Muscle of leg (tissue), 3 donors: ENCODE measurements at regions not wholly inside any gene's neighbourhood (a gene's known extent, or its start where the extent isn't known, plus 50 kb on each side); places are given as distances from the start of the nearest gene placed in this dataset.

ENCODE experiments used
- DNase-seq: peaks from one replicate; pipeline ENCODE4 v3.0.0; 2013
- H3K27ac ChIP-seq: one replicate; pipeline ENCODE4 v1.5.1; 2013; ENCODE audit warnings: mild to moderate bottlenecking, low read length, control low read depth
- H3K27me3 ChIP-seq: one replicate; pipeline ENCODE4 v1.6.1; 2013; ENCODE audit warnings: low read length; ENCODE audit not compliant: control insufficient read depth, insufficient read depth
- H3K36me3 ChIP-seq: one replicate; pipeline ENCODE4 v1.6.1; 2013; ENCODE audit warnings: low read length; ENCODE audit not compliant: control insufficient read depth, insufficient read depth
- H3K4me1 ChIP-seq: one replicate; pipeline ENCODE4 v1.6.1; 2013; ENCODE audit warnings: low read length; ENCODE audit not compliant: control insufficient read depth, insufficient read depth
- H3K4me3 ChIP-seq: one replicate; pipeline ENCODE4 v1.5.1; 2013; ENCODE audit warnings: low read length, control low read depth
- H3K9me3 ChIP-seq: replicated peaks from 2 replicates; pipeline ENCODE4 v1.6.1; 2013; ENCODE audit warnings: low read depth, low read length; ENCODE audit not compliant: control insufficient read depth
- WGBS: methylation state at CpG from one replicate; pipeline ENCODE4 v1.1.5; 2013; ENCODE audit warnings: missing lambda C conversion rate; ENCODE audit not compliant: insufficient coverage; 5-methylcytosine and 5-hydroxymethylcytosine counted together

GRCh38 chr10:69740126-69740525 is 61.6 kb upstream of the COL13A1 start:
- H3K4me1 ChIP-seq: peaks cover 34% of the 10 kb centered on the region
- no peaks in the 10 kb centered on the region for H3K36me3 ChIP-seq
- no peak for DNase-seq
- H3K27me3 ChIP-seq: peaks cover 18% of the 10 kb centered on the region
- no peak overlapping the region for H3K4me3 ChIP-seq
- WGBS: 75% methylated on average over 2 of the region's 3 CpGs
- no peaks in the 10 kb centered on the region for H3K9me3 ChIP-seq
- H3K27ac ChIP-seq: no peak overlapping the region

- no CpG with 5 or more reads among the region's 1 CpG for WGBS
- no peaks in the 10 kb centered on the region for H3K36me3 ChIP-seq
- H3K27me3 ChIP-seq: peaks cover 18% of the 10 kb centered on the region
- no peaks in the 10 kb centered on the region for H3K9me3 ChIP-seq
- H3K4me3 ChIP-seq: no peak overlapping the region
- no peak overlapping the region for H3K27ac ChIP-seq
- H3K4me1 ChIP-seq: peaks cover 24% of the 10 kb centered on the region
- no peak for DNase-seq
Measured at GRCh38 chr10:69741252-69741651, 60.5 kb upstream of the COL13A1 start.

GRCh38 chr10:69741671-69742355 is 59.9 kb upstream of the COL13A1 start:
- no peak overlapping the region for H3K4me3 ChIP-seq
- no peaks in the 10 kb centered on the region for H3K36me3 ChIP-seq
- H3K27ac ChIP-seq: no peak overlapping the region
- H3K27me3 ChIP-seq: peaks cover 18% of the 10 kb centered on the region
- no peak for DNase-seq
- 75% methylated on average over 4 of the region's 5 CpGs for WGBS
- H3K9me3 ChIP-seq: no peaks in the 10 kb centered on the region
- peaks cover 19% of the 10 kb centered on the region for H3K4me1 ChIP-seq

GRCh38 chr10:69742356-69742695 is 59.4 kb upstream of the COL13A1 start:
- Histone ChIP-seq H3K4me3 (no peak overlapping the region), H3K36me3 (no peaks in the 10 kb centered on the region), H3K27me3 (peaks cover 19% of the 10 kb centered on the region), H3K9me3 (no peaks in the 10 kb centered on the region), H3K27ac (no peak overlapping the region), H3K4me1 (peaks cover 18% of the 10 kb centered on the region)
- WGBS: 75% methylated on average over 1 of the region's 1 CpG
- DNase-seq: no peak

- no peak overlapping the region for H3K4me3 ChIP-seq
- peaks cover 13% of the 10 kb centered on the region for H3K4me1 ChIP-seq
- H3K9me3 ChIP-seq: no peaks in the 10 kb centered on the region
- no peaks in the 10 kb centered on the region for H3K36me3 ChIP-seq
- 44% methylated on average over 4 of the region's 6 CpGs for whole genome bisulfite sequencing
- peak; percentile 46 for DNase-seq
- peaks cover 20% of the 10 kb centered on the region for H3K27me3 ChIP-seq
- H3K27ac ChIP-seq: no peak overlapping the region
Measured at GRCh38 chr10:69742928-69743602, 58.6 kb upstream of the COL13A1 start.

- H3K9me3 ChIP-seq: no peaks in the 10 kb centered on the region
- WGBS: 77% methylated on average over 2 of the region's 4 CpGs
- H3K36me3 ChIP-seq: no peaks in the 10 kb centered on the region
- H3K4me3 ChIP-seq: no peak overlapping the region
- no peak for DNase-seq
- no peak overlapping the region for H3K27ac ChIP-seq
- H3K4me1 ChIP-seq: peaks cover 8% of the 10 kb centered on the region
- H3K27me3 ChIP-seq: peaks cover 36% of the 10 kb centered on the region
Measured at GRCh38 chr10:69744971-69745370, 56.7 kb upstream of the COL13A1 start.

GRCh38 chr10:69745698-69746097 is 56.0 kb upstream of the COL13A1 start:
- H3K36me3 ChIP-seq: no peaks in the 10 kb centered on the region
- DNase-seq: no peak
- peaks cover 37% of the 10 kb centered on the region for H3K27me3 ChIP-seq
- peaks cover 10% of the 10 kb centered on the region for H3K4me1 ChIP-seq
- H3K9me3 ChIP-seq: no peaks in the 10 kb centered on the region
- no CpG with 5 or more reads among the region's 2 CpGs for WGBS
- no peak overlapping the region for H3K4me3 ChIP-seq
- no peak overlapping the region for H3K27ac ChIP-seq

- Histone ChIP-seq H3K36me3 (no peaks in the 10 kb centered on the region), H3K9me3 (no peaks in the 10 kb centered on the region), H3K4me1 (peaks cover 10% of the 10 kb centered on the region), H3K27me3 (peaks cover 43% of the 10 kb centered on the region), H3K4me3 (no peak overlapping the region), H3K27ac (no peak overlapping the region)
- no peak for DNase-seq
- 69% methylated on average over 2 of the region's 5 CpGs for WGBS
Measured at GRCh38 chr10:69747179-69747578, 54.5 kb upstream of the COL13A1 start.

GRCh38 chr10:69748621-69749020 is 53.1 kb upstream of the COL13A1 start:
- WGBS: 71% methylated on average over 1 of the region's 1 CpG
- no peak for DNase-seq
- no peaks in the 10 kb centered on the region for H3K9me3 ChIP-seq
- H3K27ac ChIP-seq: no peak overlapping the region
- H3K4me3 ChIP-seq: no peak overlapping the region
- H3K36me3 ChIP-seq: no peaks in the 10 kb centered on the region
- peaks cover 11% of the 10 kb centered on the region for H3K4me1 ChIP-seq
- peaks cover 49% of the 10 kb centered on the region for H3K27me3 ChIP-seq

GRCh38 chr10:69749178-69750010 is 52.3 kb upstream of the COL13A1 start:
- Histone ChIP-seq H3K9me3 (no peaks in the 10 kb centered on the region), H3K27me3 (peaks cover 45% of the 10 kb centered on the region), H3K36me3 (no peaks in the 10 kb centered on the region), H3K4me1 (peaks cover 11% of the 10 kb centered on the region), H3K4me3 (no peak overlapping the region), H3K27ac (no peak overlapping the region)
- 48% methylated on average over 12 of the region's 17 CpGs for WGBS
- no peak for DNase-seq
